Activated CD4-positive, CD25-positive, alpha-beta regulatory T cell treated with anti-CD3 and anti-CD28 coated beads, Interleukin-2, amount 50 U/mL, for 72 hours (primary cell): ENCODE measurements at regions not wholly inside any gene's neighbourhood (a gene's known extent, or its start where the extent isn't known, plus 50 kb on each side); places are given as distances from the start of the nearest gene placed in this dataset.
A peak's percentile ranks its signal among the peaks of the same experiment; 100 is the strongest.

Experiments used
- DNase-seq: peaks from one replicate; pipeline ENCODE4 v3.0.0; 2021

DNA sequence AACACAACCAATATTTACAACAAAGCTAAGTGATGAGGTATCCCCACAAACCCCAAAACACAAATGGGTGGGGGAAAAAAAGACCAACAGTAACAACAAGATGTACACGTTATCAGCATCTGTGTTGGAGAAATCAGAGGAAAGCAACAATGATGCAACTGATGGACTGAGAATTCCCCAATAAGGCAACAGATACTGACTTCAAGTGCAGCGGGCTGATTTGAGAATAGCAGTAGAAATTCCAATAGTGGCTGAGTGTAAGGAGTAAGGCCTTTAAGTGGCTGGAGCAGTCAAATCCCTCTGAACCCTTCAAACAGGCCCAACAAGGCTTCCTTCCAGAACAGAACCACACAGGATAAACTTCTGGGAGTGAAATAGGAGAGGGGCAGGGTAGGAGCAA is 97.6 kb downstream of the TM2D1 start:
- no peak for DNase-seq

DNA sequence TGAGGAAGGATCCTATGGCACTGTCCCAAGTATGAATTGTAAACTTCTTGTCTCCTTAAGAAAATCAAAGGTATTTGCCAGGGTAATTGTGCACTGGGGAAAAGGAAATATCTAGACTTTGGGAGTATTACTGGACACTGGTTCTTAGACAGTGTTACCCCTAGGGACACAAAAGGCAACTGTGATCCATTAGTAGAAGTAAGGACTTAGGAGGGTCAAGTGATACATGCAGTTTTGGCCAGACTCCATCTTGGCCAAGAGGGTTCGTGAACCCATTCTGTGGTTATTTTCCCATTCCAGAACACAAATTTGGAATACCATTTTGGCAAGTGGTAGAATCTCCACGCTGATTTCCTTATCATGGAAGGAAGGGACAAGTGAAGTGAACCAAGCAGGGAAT is 98.1 kb downstream of the TM2D1 start:
- no peak for DNase-seq

DNA sequence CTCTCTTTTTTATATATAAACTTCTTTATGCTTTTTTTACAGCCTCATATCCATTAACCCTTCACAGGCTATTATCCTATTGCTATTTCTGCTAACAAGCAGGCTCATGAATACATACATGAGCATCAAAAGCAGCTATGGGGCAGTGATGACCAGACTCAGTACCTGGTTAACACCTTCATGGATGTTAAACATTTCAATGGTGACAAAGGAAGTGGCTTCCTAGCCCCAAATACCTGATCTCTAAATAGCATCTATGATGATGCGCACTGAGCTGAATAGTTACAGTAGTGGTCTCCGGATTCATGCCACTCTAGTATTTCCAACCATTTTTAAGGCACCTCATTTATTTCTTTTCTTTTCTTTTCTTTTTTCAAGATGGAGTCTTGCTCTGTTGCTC is 101.1 kb downstream of the TM2D1 start:
- DNase-seq = no peak

DNA sequence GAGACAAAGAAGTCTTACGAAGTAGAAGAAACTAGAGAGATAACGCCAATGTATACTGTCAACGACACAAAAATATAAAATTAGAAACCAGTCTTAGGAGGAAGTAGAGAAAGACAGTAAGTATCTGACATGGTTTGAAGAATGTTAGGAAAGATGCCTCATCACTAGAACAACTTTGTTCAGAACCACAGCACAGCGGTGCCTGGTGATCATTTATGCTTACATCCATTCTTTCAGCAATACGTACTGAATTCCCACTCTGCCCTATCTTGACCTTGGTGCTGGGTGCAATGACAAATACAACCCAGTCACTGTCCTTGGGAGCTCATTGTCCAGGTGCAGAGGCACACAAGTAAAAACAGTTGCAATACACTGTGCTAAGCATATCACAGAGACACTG is 104.4 kb downstream of the TM2D1 start:
- DNase-seq = no peak

DNA sequence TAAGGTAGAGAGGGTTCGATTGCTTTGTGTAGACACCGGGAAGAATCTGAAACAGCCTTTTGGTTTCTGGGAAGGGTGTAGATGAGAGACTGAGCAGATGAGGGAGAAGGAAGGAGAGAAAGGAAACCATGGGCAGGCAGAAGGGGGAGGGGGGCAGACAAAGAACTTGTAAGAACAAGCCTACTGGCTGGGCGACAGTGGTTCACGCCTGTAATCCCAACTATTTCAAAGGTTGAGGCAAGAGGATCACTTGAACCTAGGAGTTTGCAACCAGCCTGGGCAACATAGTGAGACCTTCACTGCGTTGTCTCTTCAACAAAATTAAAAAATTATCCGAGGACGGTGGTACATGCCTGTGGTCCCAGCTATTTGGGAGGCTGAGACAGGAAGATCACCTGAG is 106.2 kb downstream of the TM2D1 start:
- no peak for DNase-seq

DNA sequence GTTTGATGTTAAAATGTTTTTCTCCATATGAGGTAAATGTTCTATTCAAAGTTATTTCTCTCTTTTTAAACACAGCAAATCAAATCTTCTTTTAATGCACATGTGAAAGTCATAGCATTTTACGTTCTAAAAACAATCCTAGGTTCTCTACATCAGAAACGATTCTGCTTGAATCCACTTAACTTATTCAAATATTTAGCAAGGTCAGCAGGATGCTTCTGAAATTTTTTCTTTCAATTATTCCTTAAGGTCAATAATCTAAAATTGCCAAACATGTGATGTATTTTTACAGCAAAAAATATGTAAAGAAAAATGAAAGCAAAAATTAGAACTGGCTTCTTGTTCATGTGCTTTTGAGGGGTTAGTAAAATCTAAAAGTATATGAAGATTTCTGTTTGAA is 106.7 kb downstream of the TM2D1 start:
- no peak for DNase-seq

DNA sequence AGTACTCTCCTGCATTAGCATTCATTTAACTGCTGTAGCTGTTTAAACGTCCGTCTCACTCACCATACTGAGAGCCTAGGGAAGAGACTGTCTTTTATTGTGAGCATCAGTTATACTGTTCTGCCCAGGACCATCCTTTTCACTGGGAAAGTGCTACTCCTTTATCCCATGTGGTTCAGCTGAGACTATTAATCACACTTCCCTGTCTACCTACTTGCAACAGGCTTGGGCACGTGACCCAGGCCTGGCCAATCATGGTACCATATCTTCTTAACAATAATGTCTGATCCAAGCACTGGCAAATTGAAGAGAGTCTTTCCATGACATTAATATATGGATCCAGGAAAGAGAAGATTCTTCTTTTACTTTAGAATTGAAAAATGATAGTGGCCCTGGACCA is 108.1 kb downstream of the TM2D1 start:
- no peak for DNase-seq

DNA sequence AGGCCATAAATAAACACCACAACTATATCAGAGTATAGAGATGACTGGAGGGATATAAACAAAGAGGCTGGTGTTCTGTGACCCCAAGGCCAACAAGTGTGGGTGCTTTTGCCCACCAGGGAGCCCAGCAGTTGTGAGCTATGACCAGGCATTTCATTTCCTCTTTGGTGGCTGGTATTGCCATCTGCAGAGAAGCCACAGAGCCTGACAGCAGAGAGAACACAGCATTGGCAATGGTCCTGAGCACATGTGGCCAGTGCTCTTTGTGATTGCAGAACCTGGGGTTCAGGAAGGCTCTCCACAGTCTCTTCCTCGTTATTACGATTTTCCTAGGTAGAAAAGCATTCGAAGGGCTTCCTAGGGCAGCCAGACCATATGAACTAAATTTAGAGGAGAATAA is 112.3 kb downstream of the TM2D1 start:
- DNase-seq = no peak

DNA sequence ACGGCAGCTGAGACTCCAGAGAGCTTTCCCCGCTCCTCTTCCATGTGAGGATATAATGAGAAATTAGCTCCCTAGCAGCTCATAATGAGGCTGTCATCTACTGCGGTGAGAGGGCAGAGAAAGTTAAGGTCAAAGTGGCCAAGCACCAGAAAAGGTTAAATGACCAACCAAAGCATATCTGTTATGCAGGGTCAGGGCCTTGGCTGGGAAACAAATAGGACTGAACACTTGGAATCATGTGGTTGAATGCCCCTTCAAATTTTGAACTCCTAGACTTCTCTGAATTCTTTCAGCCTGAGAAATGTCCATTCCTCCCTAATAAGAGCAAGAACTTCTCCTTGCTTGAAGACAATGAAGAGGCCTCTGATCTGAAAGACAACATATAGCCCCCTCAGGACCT is 115.9 kb downstream of the TM2D1 start:
- DNase-seq = no peak

DNA sequence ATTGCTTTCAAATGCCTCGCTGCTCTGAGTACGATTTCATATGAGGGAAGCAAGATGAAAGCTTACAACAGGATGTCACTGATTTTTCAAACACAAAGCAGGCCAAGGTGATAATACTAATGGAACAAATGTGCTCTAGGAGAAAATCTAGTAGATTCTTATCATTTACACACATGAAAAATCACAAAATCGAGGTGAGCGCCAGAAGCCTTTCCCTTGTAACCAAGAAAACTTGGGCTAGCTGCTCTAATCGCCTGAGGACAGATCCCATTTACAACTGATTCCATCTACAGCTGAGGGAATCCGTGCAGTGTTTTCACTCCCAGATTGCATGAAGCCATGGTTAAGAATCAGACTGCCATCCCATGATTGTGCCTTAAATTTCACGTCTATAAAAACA is 117.5 kb downstream of the TM2D1 start:
- DNase-seq = no peak

DNA sequence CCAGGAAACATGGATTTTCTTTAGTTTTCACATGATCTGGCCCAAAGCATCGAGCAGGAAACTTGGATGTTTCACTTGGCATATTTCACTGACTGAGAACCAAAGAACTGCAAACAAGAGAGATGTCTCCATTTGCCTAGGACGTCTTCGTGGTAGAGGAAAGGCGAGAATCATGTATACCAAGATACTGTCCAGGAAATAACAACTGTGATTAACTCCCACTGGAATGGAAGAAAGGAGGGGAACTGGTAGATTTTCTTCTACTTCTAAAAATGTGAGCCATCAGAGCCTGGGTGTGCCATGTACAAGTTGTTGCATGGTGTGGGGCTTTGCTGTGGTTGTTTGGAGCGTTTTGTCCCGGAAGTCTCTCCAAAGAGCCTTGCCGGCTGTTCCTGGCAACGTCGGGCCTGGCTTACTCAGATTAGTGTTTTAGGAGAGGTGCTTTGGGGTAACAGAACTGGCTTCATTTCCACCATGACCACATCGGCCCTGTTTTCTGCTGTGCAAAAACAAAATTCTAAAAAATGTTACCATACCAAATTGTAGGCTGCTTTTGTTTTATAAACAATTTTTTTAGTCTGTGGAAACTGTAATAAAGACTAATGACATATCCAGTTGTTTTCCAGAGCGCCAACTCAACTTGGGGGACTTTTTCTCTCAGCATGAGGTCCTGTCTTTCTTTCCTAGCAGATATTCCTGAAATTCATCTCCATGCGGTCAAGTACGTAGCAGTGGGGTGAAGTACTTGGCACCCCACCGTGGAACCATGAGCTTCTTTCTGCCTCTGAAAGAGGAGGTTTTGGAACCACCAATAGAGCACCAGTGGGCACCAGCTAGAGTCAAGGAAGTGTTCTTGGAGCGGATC is 118.3 kb downstream of the TM2D1 start:
- no peak for DNase-seq

DNA sequence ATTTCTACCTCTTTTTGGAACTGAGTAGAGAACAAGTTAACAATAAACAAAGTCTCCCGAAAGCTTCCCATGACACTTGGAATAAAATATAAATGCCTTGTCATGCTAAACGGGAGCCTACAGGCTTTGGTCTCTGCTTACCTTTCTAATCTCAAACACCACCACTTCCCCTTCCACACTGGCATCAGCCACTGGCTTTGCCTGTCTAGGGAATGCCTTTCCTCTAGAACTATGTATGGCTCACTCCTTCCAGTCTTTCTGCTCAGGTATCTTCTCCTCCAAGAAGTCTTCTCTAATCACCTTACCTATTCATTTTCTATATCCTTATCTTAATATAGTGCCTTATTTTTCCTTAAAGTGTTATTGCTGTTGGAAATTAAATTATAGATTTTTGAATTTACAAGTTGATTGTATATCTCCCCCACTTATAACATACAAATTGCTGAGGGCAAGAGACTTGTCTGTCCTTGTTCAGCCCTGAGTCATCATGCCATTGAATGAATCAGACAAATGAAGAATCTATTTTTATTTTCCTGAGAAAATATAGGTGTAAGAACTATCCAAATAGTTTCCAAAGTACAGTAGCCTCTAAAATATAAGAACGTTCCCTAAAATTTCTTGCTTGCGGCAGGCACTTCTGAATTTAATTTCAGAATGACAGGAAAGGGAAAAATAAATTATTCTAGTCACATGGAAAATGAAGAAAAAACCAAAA is 119.2 kb downstream of the TM2D1 start:
- no peak for DNase-seq

DNA sequence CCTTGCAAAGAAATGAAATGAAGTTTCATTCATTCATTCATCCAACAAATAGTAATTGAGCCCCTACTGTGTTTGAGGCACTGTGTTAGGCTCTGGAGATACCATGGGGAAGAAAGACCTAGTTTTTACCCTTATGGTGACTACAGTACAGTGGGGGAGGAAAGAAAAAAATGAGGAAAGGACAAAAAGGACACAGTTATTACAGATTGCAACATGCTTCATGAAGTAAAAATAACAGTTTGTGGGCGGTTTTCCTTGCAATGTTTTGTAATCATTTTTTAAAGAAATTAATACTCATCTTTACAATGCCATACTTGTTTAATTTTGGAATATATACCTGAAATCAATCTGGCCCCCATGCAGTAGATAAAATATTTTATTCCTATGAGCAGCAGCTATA is 120.3 kb downstream of the TM2D1 start:
- DNase-seq = no peak

DNA sequence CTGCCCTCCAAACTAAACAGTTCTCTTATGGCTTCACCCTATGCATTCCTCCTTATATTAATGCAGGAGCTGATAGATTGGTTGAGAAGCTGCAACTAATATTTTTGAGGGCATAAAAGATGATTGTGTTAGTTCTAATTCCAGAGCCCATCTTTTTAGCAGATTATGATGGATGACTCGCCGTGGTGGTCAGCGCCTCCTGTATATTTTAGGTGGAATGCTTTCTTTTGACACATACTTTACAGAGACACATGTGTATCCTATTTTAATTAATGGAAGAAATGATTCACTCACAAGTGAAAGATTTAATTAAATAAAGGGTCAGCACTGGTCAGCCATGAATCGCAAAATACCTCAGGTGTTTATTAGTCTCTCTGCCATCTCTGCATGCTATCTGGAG is 120.7 kb downstream of the TM2D1 start:
- DNase-seq = no peak

DNA sequence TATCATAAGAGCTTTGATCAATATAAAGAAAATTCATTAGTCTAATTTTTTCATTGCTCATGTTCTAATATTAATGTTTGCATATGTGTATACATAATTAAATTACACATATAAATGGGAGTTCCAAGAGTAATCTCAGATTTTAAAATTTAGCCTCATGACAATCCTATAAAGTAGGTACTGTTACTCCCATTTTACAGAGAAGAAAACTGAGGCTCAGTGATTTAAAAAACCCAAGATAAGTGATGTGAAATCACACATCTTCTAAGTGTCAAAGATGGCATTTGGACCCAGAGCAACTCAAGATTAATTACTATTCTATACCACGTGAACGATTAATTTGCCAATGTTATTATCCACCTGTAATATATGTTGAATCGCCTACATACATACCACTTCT is 122.3 kb downstream of the TM2D1 start:
- no peak for DNase-seq

DNA sequence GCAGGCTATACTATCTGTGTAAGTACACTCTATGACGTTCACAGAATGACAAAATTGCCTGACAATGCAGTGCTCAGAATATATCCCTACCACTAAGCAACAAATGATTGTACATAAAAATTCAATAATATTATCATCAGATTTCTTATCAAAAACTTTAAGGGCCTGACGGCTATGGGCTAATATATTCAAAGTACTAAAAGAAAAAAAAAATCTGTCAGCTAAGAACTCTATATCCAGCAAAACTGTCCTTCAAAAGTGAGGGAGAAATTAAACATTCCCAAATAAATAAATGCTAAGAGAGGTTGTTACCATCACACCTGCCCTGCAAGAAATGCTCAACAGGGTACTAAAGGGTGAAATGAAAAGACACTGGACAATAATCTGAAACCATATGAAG is 127.3 kb downstream of the TM2D1 start:
- DNase-seq = no peak

DNA sequence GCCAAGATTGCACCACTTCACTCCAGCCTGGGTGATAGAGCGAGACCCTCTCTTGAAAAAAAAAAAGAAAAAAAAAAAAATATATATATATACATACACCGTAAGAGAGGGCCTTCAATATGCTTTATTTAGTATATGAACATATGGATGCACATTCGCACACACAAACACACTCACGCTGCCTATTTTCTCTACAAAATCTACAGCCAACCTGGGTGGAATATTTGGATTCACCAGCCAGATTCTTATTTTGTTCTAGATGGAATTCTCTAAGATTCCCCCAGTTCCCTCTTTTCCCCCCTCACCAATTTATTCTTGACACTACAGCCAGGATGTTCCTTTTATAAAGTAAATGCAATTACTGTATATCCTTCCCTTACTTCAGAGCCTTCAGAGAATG is 131.6 kb downstream of the TM2D1 start:
- DNase-seq = no peak

DNA sequence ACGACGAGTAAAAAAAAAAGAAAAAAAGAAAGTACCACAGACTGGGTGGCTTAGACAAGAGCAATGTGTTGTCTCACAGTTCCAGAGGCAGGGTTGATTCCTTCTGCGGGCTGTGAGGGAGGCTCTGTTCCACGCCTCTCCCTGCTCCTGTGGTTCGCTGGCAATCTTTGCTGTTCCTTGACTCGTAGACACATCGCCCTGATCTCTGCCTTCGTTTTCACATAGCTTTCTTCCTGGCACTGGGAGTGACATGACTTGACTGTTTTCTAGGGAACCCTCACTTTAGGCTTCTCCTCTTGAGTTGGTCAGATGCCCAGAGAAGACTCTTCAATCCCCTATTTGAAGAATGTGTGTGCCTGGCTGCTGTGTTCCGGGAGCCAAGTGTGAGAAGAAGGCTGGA is 133.6 kb downstream of the TM2D1 start:
- no peak for DNase-seq

DNA sequence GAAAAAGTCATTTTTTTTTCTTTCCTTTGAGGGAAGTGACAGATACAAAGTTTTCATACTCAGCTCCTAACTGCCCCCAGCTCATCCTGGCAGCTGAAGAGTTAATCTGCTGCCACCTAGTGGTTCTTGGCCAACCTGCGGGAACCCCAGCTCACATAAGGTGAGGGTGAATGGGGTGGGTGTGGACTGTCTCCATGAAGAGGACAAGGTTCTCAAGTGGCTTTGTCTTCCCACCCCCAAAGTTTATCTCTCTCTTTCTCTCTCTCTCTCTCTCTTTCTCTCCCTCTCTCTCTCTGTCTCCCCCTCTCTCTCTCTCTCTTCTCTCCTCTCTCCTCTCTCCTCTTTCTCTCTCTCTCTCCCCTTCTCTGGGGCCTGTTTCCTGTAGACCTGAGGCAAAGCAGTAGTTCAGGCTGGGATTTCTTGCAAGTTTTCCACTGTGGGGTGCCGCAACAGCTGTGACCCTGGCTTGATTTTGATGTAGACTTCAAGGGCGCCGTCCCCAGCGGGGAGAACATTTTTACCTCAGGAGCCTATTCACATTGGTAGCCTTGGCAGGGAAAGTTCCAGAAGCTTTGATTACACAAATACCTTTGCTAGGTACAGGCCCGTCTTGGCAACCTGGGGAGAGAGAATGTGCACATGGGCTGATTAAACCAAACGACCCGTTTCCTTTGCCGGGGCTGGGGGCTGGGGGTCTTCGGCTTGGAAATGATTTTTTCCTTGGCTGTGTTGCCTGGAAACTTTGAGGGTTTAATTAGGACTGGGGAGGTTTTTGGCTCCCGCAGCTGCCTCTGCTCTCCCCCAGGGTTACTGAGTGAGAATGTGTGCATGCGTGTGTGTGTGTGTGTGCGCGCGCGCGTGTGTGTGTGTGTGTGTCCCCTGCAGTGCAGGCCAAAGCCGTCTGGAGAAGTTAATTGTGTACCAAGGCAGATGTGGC is 135.9 kb downstream of the TM2D1 start:
- peak; percentile 59 for DNase-seq

DNA sequence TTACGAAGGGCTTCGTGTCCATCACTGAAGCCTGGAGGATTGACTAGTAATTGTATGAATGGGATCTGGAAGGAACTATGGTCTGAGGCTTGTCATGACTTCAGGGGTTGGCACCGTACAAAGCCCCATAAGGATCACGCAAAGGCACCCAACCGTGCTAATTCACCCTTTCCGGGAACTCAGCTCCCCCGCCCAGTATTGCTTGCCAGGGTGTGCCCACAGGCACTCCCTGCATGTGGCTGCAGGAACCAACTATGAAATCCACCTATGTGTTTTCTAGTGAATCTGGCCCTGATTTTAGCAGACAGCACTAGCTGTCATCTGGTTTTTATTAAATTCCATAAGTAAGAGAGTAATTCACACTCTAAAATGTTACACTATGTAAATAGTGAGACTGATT is 139.2 kb downstream of the TM2D1 start:
- DNase-seq = no peak

DNA sequence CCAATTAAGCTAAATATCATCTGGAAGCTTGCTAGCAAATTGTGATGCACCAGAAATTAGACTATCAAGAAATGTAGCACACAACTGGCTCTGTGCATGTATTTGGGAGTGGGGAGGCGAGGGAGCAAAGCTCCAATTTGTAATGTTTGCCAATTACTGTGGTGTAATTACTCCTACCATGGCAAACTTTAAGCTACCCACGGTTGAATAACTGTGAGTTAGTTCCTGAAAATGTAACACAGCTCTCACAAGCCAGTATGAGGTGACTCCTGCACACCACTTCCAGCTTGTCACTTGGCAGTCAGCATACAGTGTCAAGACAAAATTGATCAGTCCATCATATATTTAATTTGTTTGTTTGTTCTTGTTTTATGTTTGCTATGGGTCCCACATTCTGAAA is 141.2 kb downstream of the TM2D1 start:
- DNase-seq = no peak

DNA sequence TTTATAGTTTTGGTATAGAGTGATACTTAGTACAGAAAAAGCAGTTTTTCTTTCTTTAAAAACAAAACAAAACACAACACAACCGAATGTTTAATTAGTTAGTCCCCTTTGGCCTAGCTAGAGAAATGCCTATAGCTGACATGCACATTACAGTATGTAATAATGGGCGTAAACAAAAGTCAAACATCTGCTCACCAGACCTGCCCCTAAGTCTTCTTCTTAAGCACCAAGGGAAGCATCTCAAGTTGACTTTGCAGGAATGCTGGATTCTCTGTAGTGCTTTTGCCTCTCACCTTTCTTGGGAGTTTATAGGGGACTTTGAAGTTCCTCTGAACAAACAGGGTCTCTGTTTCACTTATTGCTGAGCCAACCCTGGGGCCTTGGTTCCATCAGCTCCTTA is 143.7 kb downstream of the TM2D1 start:
- no peak for DNase-seq

DNA sequence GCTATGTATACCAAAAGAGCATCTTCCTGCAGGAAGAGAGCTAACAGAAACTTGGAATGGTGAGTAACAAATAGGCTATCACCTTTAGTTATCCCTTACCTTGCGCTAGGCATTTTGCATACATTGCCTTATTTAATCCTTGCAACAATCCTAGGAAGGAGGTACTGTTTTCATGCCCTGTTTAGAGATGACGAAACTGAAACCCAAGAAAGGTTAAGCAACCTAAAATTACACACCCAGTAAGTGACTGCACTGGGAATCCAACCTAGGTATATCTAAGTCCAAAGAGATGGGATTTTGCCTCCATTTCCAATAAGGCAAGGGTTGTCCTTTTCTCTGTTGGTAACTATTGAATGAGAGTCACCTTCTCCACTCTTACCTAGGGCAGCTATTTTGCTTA is 144.5 kb downstream of the TM2D1 start:
- no peak for DNase-seq

DNA sequence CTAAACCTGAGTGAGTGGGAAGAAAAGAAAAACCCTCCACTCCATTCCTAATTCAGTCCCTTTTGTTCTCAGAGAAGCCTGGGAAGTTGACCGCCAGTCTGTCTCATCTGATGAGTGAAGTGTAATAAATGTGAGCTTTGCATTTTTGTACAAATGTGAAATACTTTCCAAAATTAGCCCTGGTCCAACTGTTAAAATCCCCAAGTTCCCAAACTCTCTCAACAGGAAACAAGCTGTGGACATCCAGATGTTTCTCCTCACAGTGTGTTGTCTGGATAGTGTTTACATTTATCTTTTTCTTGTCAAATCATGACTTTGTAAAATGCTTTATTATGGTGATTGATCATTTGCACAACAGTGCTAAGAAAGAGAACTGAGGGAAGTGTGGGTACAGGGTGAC is 145.1 kb downstream of the TM2D1 start:
- no peak for DNase-seq
